ENCODE measurements at regions not wholly inside any gene's neighbourhood (a gene's known extent, or its start where the extent isn't known, plus 50 kb on each side); places are given as distances from the start of the nearest gene placed in this dataset.
"Not testable (repeated sequence)": the region's sequence is repeated elsewhere in the genome, so short reads cannot be mapped to it uniquely, and the experiment has no call there.

GRCh38 chr1:184882957-184883815 is 91.1 kb downstream of the NIBAN1 start:
- DNase-seq: no peak

- DNase-seq: no peak
These were observed 92.1 kb downstream of the NIBAN1 start for GRCh38 chr1:184881941-184882913.

GRCh38 chr1:184879876-184880557 is 94.3 kb downstream of the NIBAN1 start:
- DNase-seq: no peak

GRCh38 chr1:184878602-184879001 is 95.7 kb downstream of the NIBAN1 start:
- no peak for DNase-seq

- DNase-seq: no peak
These were observed 96.3 kb downstream of the NIBAN1 start for GRCh38 chr1:184878002-184878401.

GRCh38 chr1:184876015-184876414 is 98.3 kb downstream of the NIBAN1 start:
- not testable (repeated sequence) for DNase-seq

- DNase-seq: no peak
These were observed 99.1 kb downstream of the NIBAN1 start for GRCh38 chr1:184875218-184875617.

GRCh38 chr1:184870319-184870718 is 104.0 kb downstream of the NIBAN1 start:
- DNase-seq: no peak

GRCh38 chr1:184867866-184868689 is 106.2 kb downstream of the NIBAN1 start:
- DNase-seq: no peak

- DNase-seq: peak; percentile 15
These were observed 107.1 kb downstream of the NIBAN1 start for GRCh38 chr1:184866991-184867788.

- no peak for DNase-seq
These were observed 107.7 kb downstream of the NIBAN1 start for GRCh38 chr1:184866586-184866985.

GRCh38 chr1:184865831-184866230 is 108.5 kb downstream of the NIBAN1 start:
- DNase-seq: no peak

- no peak for DNase-seq
These were observed 107.2 kb upstream of the EDEM3 start for GRCh38 chr1:184861755-184862336.

- no peak for DNase-seq
These were observed 106.5 kb upstream of the EDEM3 start for GRCh38 chr1:184860985-184861754.

- DNase-seq: no peak
These were observed 105.9 kb upstream of the EDEM3 start for GRCh38 chr1:184860535-184860934.

- DNase-seq: no peak
These were observed 104.9 kb upstream of the EDEM3 start for GRCh38 chr1:184859381-184860105.

- no peak for DNase-seq
These were observed 103.6 kb upstream of the EDEM3 start for GRCh38 chr1:184858288-184858687.

GRCh38 chr1:184854496-184855140 is 100.0 kb upstream of the EDEM3 start:
- no peak for DNase-seq

- no peak for DNase-seq
These were observed 99.4 kb upstream of the EDEM3 start for GRCh38 chr1:184854036-184854435.

All from stimulated activated CD4-positive, alpha-beta T cell treated with anti-CD3 and anti-CD28 coated beads, Interleukin-4, amount 100 ng/mL, for 1 hour (primary cell).